K562 (cell line): ENCODE measurements at regions not wholly inside any gene's neighbourhood (a gene's known extent, or its start where the extent isn't known, plus 50 kb on each side); places are given as distances from the start of the nearest gene placed in this dataset.

Experiments used
- ATAC-seq: fragments of 200-7000 bp; cut with Tn5 transposase; 3 replicates; pipeline ENCODE4 v1.9.1; 2020; ENCODE audit warnings: moderate library complexity
- BruUV-seq: library from RNA; stranded (reverse); fragments of 400-500 nt; replicated peaks from 2 replicates; lab custom pipeline; 2021; lab: Mats Ljungman, UMichigan
- CTCF ChIA-PET: fragments of 300-600 bp; formaldehyde crosslinking; extraction: SDS; loops from one replicate; lab custom pipeline; 2021; ENCODE audit warnings: low intra/inter-chr PET ratio; lab: Yijun Ruan, JAX
- POLR2A ChIA-PET: fragments of 300-600, 350-650 bp; sonication (Branson Sonifier 250); formaldehyde crosslinking; extraction: SDS; loops from one replicate; lab custom pipeline; 2021; ENCODE audit warnings: antibody characterized with exemption, inconsistent platforms; lab: Yijun Ruan, JAX
- DNase-seq, 4 experiments: peaks; one replicate each; pipeline versions ENCODE4 v3.0.0 to v3.0.0-alpha.2; 2011 to 2018; ENCODE audit warnings: low spot score in 3 of 4, mixed read lengths in 3 of 4; ENCODE audit errors: extremely low read depth in 1 of 4
- FAIRE-seq: peaks from 2 replicates; lab custom pipeline; 2011; peaks lifted over from hg19 to GRCh38; lab: Jason Lieb, UNC
- H2AFZ ChIP-seq: 2 replicates; pipeline ENCODE4 v1.6.0; 2011; ENCODE audit warnings: low read depth, low read length, control low read depth, inconsistent platforms
- H3K27ac ChIP-seq: fragments of 200-600 bp; 3 replicates; pipeline ENCODE4 v1.8.0; 2011; ENCODE audit warnings: low read depth, mild to moderate bottlenecking, control low read depth, inconsistent platforms, low read length, moderate library complexity, mixed read lengths; ENCODE audit errors: extremely low read depth
- H3K27me3 ChIP-seq, 2 experiments: fragments of 300-600 bp in 1 of 2; 2 replicates in 1 of 2; 3 replicates in 1 of 2; pipeline versions ENCODE4 v1.6.0 to v1.8.0; 2011; ENCODE audit warnings: inconsistent platforms in 2 of 2, low read length in 2 of 2, mild to moderate bottlenecking in 1 of 2, mixed read lengths in 1 of 2, moderate library complexity in 1 of 2; ENCODE audit not compliant: control insufficient read depth in 2 of 2, insufficient read depth in 2 of 2
- H3K36me3 ChIP-seq: fragments of 300-600 bp; 3 replicates; pipeline ENCODE4 v1.8.0; 2011; ENCODE audit warnings: mild to moderate bottlenecking, low read length, inconsistent platforms; ENCODE audit not compliant: control insufficient read depth, insufficient read depth
- H3K4me1 ChIP-seq, 2 experiments: fragments of 200-600 bp in 1 of 2; replicated peaks in 1 of 2; 2 replicates in 1 of 2; 3 replicates in 1 of 2; pipeline versions ENCODE4 v1.5.1 to v1.8.0; 2011; ENCODE audit warnings: inconsistent platforms in 2 of 2, low read length in 2 of 2, mild to moderate bottlenecking in 1 of 2, mixed read lengths in 1 of 2, moderate library complexity in 1 of 2; ENCODE audit not compliant: control insufficient read depth in 2 of 2, insufficient read depth in 2 of 2
- H3K4me2 ChIP-seq: 2 replicates; pipeline ENCODE4 v1.6.1; 2011; ENCODE audit warnings: low read length, control low read depth, inconsistent platforms, mixed read lengths; ENCODE audit not compliant: insufficient read depth
- H3K4me3 ChIP-seq: fragments of 200-600 bp; sonication (generic), shearing (Covaris generic); 2 replicates; pipeline ENCODE4 v1.5.1; 2016; ENCODE audit warnings: control low read depth, inconsistent platforms
- H3K79me2 ChIP-seq: fragments of 200-600 bp; 3 replicates; pipeline ENCODE4 v1.8.0; 2011; ENCODE audit warnings: low read length, inconsistent platforms; ENCODE audit not compliant: control insufficient read depth, insufficient read depth
- H3K9ac ChIP-seq, 2 experiments: 2 replicates each; pipeline versions ENCODE4 v1.6.0 to v1.6.1; 2011; ENCODE audit warnings: low read depth in 2 of 2, low read length in 2 of 2, control low read depth in 1 of 2, inconsistent platforms in 1 of 2, mild to moderate bottlenecking in 1 of 2, mixed read lengths in 1 of 2; ENCODE audit not compliant: insufficient read depth in 1 of 2
- H3K9me1 ChIP-seq: one replicate; pipeline ENCODE4 v1.6.0; 2011; ENCODE audit warnings: inconsistent platforms, mild to moderate bottlenecking, low read length, moderate library complexity; ENCODE audit not compliant: control insufficient read depth, insufficient read depth
- H3K9me3 ChIP-seq: replicated peaks from 2 replicates; pipeline ENCODE4 v1.5.1; 2011; ENCODE audit warnings: low read depth, low read length, inconsistent platforms; ENCODE audit not compliant: control insufficient read depth, insufficient read depth
- H4K20me1 ChIP-seq: replicated peaks from 2 replicates; pipeline ENCODE4 v1.6.1; 2011; ENCODE audit warnings: low read length, inconsistent platforms, mixed read lengths; ENCODE audit not compliant: control insufficient read depth, insufficient read depth
- ELF4 ChIP-seq: fragments of 450-650 bp; formaldehyde crosslinking; IDR thresholded peaks from 2 replicates; pipeline ENCODE4 v1.4.0; 2022; ENCODE audit warnings: missing genetic modification characterization
- FOSL1 ChIP-seq: fragments of 200-800 bp; sonication (Bioruptor generic); conservative IDR thresholded peaks from 2 replicates; pipeline ENCODE4 v1.6.1; 2016; ENCODE audit warnings: missing genetic modification characterization, missing compliant biosample characterization
- GATAD2B ChIP-seq: fragments of 450-650 bp; IDR thresholded peaks from 2 replicates; pipeline ENCODE4 v1.6.1; 2017; ENCODE audit warnings: mild to moderate bottlenecking, borderline replicate concordance
- HDAC6 ChIP-seq: IDR thresholded peaks from 2 replicates; pipeline ENCODE4 v1.6.1; 2012; ENCODE audit warnings: low read depth, mild to moderate bottlenecking, control low read depth, inconsistent platforms, low read length, moderate library complexity
- MECOM ChIP-seq: fragments of 250-450 bp; sonication (Bioruptor Pico); IDR thresholded peaks from 2 replicates; pipeline ENCODE4 v1.8.0; 2022; ENCODE audit warnings: inconsistent platforms
- MTA1 ChIP-seq: fragments of 450-650 bp; IDR thresholded peaks from 2 replicates; pipeline ENCODE4 v1.6.1; 2017; ENCODE audit warnings: borderline replicate concordance
- MXI1 ChIP-seq: IDR thresholded peaks from 2 replicates; pipeline ENCODE4 v1.6.1; 2011; ENCODE audit warnings: low read depth, mild to moderate bottlenecking, improper control_type of control experiment, low read length
- NCOA1 ChIP-seq: fragments of 450-650 bp; IDR thresholded peaks from 2 replicates; pipeline ENCODE4 v1.6.1; 2016; ENCODE audit warnings: low read depth
- NFIC ChIP-seq: fragments of 450-650 bp; IDR thresholded peaks from 2 replicates; pipeline ENCODE4 v1.6.1; 2017; ENCODE audit warnings: mild to moderate bottlenecking, inconsistent platforms
- RBM25 ChIP-seq: fragments of 200-400 bp; formaldehyde crosslinking; IDR thresholded peaks from 2 replicates; pipeline ENCODE4 v1.6.1; 2018; ENCODE audit warnings: low read length, low read depth, moderate library complexity; ENCODE audit not compliant: severe bottlenecking
- SMARCE1 ChIP-seq: fragments of 450-650 bp; IDR thresholded peaks from 2 replicates; pipeline ENCODE4 v1.7.1; 2016; ENCODE audit warnings: mild to moderate bottlenecking
- SRF ChIP-seq, 2 experiments: fragments of 250-450, 450-650 bp in 1 of 2; sonication (Bioruptor Pico) in 1 of 2; sonication (generic) in 1 of 2; formaldehyde crosslinking; IDR thresholded peaks; 2 replicates each; pipeline versions ENCODE4 v1.5.0 to v1.5.1; 2020 to 2022; ENCODE audit warnings: mild to moderate bottlenecking in 1 of 2, missing genetic modification reagents in 1 of 2
- ZNF561 ChIP-seq: fragments of 450-650 bp; formaldehyde crosslinking; conservative IDR thresholded peaks from 2 replicates; pipeline ENCODE4 v1.4.0; 2020; ENCODE audit warnings: mild to moderate bottlenecking, moderate library complexity
- ZNF778 ChIP-seq: fragments of 450-650 bp; formaldehyde crosslinking; IDR thresholded peaks from 2 replicates; pipeline ENCODE4 v1.4.0; 2020; ENCODE audit warnings: mild to moderate bottlenecking, moderate library complexity
- WGBS: fragments of 100-300 bp; shearing (Covaris generic); methylation state at CpG from one replicate; pipeline ENCODE4 v1.1.6; 2016; ENCODE audit warnings: low coverage, mixed read lengths; ENCODE audit not compliant: insufficient coverage; ENCODE audit errors: missing lambda C conversion rate; 5-methylcytosine and 5-hydroxymethylcytosine counted together
- in situ Hi-C: fragments of 300-500 bp; cut with MboI; formaldehyde crosslinking; loops from 4 replicates; pipeline ENCODE4 v1.15.0; 2018; ENCODE audit warnings: inconsistent platforms, mixed read lengths
- intact Hi-C: fragments of 100-400 bp; cut with micrococcal nuclease; formaldehyde crosslinking; loops from 2 replicates; pipeline ENCODE4 v1.14.2; 2022

DNA sequence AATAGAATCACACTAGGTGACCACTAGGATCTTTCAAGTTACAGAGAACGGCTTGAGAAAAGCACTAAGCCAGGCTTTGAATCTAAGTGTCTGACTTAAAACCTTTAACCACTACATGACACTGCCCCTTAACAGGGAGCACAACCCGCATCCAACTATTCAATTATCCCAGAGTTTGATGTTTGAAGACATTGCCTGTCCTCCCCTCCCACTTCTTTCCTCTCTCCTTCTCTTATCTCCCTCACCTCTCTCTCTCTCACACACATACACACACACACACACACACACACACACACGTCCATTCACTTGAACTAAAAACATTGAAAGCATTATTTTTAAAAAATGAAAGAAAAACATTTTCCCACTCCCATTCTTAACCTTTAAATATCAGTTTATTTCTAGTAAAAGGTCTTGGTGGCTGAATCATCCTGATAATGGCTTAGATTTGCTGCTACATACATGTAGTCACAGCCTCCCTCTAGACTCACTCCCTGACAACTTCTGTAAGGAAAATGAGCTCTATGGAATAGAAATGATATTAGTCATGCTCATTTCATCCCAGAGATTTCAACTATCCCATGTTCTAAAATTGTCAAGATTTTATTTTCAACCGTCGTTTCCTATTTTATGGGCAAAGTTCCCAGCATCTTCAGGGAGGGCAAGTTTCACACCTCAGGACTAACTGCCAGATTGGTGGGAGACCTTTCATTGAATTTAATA lies 53.5 kb upstream of the RAP1B start (continued):
- TF ChIP-seq SMARCE1 (peak; percentile 56; the same call in 1 of the 2 replicates), ZNF561 (CRISPR knock-in tag) (no peak), MXI1 (no peak), GATAD2B (no peak), SRF (CRISPR knock-in tag; IDR thresholded peaks at IDR 0.05) (no peak), HDAC6 (no peak), NCOA1 (no peak), NFIC (no peak), ELF4 (CRISPR knock-in tag) (no peak), MTA1 (0 out of 2 replicates have a peak, but pooled peaks have one; percentile 29), ZNF778 (no peak)

DNA sequence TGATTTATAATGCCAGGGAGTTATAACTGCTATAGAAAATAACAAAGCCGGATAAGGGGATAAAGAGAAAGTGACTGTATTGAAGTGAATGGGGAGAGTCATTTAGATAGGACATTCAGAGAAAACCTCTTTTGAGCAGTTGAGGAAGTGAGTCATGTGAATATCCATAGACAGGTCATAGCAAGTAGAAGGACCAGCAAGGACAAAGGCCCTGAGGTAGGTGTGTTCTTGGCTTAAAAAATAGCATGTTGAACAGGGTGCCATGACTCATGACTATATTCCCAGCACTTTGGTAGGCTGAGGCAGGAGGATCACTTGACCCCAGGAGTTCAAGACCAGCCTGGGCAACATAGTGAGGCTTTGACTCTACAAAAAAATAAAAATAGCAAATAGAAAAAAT lies 51.5 kb upstream of the RAP1B start:
- POLR2A ChIA-PET: interaction anchor here (0.6 kb wide), 1 partner anchor 23 kb away, joined by 3 read pairs; no protein-coding TSS in a partner anchor
- ATAC-seq: no peak
- no peak overlapping the region for H3K27ac ChIP-seq
- H3K79me2 ChIP-seq: no peaks in the 10 kb centered on the region
- H2AFZ ChIP-seq: no peak overlapping the region
- CTCF ChIA-PET: no interaction called here
- no peaks in the 10 kb centered on the region for H3K27me3 ChIP-seq
- H3K4me3 ChIP-seq: no peak overlapping the region
- in situ Hi-C loops (no loop called here), intact Hi-C loops (no loop called here)
- no peaks in the 10 kb centered on the region for H4K20me1 ChIP-seq
- H3K9ac ChIP-seq: no peak overlapping the region
- WGBS: 37% methylated on average over 1 of the region's 1 CpG
- peak in 1 of 4 experiments; percentile 15 for DNase-seq
- peaks cover 6 to 11% of the 10 kb centered on the region in 2 experiments; a peak in 3 of 5 replicates for H3K4me1 ChIP-seq
- no peak overlapping the region for H3K4me2 ChIP-seq
- no peaks in the 10 kb centered on the region for H3K9me3 ChIP-seq
- FAIRE-seq: no peak
- H3K36me3 ChIP-seq: no peaks in the 10 kb centered on the region
- H3K9me1 ChIP-seq: no peaks in the 10 kb centered on the region
- no TSS peak for BruUV-seq
- TF ChIP-seq RBM25 (peak; percentile 72), FOSL1 (0 out of 2 replicates have a peak, but pooled peaks have one; percentile 43), MECOM (CRISPR knock-in tag) (no peak)
